NCI-H1694 (cell line): ENCODE measurements at regions not wholly inside any gene's neighbourhood (a gene's known extent, or its start where the extent isn't known, plus 50 kb on each side); places are given as distances from the start of the nearest gene placed in this dataset.
A peak's percentile ranks its signal among the peaks of the same experiment; 100 is the strongest.

Source experiments
- DNase-seq: peaks from one replicate; lab custom pipeline; 2025; lab: John Stamatoyannopoulos, UW

DNA sequence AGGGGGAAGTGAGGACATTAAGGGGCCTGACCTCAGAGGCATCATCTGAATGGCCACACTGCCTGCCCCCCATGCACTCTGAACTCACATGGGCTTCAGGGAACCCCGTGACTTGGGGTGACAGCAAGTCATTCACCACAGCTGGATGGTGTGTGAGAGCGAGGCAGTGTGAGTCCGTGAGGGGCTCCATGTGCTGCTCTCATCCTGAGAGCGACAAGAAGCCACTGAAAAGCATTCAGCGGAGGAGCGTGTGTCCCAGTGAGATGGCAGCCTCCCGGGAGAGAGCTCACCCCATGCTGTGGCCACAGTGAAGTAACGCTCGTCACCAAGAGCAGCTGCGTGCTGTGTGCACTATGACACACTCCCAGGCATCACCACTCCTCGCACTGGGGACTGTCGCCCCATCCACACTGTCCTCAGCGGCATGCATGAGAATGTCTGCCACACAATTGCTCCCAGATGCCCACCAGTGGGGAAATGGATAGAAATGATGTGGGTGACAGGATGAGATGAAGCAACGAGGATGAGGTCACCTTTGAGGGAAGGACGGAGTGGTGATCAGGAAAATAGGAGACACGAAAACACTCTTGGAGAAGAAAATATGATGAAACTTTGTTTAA is 213.0 kb upstream of the RAB6C start:
- no peak for DNase-seq

DNA sequence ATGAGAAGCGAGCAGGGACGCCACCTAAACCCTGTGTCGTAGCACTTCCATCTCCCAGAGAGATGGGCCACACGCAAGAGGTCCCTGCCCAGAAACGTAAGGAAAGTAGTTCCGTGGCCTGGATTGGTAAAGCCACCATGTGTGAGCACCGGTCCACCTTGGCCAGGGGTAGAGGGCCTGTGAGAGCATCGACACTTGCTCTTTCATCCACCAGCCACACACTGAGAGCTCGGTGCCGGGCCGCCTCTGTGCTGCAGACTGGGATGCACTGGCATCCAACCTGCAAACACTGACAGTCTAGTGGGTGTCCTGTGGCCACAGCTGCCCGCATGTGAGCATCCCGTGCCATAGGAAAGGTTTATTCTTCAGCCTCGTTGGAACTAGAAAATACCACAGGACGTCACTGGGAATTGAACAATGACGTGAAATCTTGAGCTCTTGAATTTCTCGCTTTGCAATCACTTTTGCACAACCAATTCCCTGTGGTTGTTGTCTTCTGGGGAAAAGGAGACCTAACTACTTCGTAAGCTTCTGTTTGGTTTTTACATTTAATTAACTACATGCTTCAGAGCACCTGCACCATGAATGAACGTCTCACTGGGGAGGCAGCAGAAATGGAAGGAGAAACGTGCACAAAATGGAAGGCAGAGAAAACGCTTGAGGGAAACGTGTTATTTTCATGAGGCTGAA is 212.0 kb upstream of the RAB6C start:
- no peak for DNase-seq

DNA sequence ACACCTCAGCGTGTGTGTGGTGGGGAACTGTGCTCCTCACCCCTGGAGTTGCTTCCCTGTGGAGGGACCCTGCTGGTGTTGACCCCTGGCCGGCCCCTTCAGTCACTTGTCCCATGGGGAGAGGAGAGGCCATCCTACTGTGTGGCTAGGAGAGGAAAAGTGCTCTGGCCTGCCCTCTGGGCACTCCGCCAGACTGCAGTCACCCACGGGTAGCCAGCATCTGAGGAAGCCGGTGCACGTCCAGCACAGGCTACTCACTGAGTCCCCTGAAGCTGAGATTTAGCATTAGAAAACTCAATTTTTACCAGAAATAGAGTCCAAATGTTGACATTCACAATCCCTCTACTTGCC is 211.5 kb upstream of the RAB6C start:
- no peak for DNase-seq

DNA sequence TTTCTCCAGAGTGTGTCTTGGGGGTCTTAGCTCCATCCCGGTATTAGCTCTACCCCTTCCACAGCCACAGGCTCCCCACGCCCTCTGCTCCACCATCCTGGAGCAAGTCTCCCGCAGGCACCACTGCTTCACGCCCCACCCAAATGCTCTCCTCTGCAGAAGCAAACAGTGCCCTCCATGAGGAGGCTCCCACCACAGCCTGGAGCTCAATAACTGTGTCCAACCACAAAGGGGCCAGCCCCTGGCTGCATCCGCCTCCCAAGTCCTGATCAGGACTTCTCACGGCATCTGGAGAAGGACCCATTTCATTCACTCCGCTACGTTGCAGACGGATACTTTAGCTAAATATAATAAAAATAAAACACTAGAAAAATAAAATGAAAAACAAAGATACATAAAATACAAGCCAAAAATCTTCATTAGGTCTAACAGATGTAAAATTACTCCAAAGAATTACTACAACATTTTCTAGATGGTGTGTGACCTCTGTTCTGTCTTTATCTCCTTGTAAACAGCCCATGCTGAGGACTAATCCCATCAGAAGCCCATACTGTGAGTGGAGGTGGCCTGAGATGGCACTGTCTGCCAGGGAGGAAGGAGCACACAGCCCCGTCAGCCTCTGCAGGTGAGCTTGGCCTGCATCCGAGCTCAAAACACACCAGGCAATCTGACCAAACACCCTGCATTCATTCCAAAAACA is 210.8 kb upstream of the RAB6C start:
- no peak for DNase-seq

DNA sequence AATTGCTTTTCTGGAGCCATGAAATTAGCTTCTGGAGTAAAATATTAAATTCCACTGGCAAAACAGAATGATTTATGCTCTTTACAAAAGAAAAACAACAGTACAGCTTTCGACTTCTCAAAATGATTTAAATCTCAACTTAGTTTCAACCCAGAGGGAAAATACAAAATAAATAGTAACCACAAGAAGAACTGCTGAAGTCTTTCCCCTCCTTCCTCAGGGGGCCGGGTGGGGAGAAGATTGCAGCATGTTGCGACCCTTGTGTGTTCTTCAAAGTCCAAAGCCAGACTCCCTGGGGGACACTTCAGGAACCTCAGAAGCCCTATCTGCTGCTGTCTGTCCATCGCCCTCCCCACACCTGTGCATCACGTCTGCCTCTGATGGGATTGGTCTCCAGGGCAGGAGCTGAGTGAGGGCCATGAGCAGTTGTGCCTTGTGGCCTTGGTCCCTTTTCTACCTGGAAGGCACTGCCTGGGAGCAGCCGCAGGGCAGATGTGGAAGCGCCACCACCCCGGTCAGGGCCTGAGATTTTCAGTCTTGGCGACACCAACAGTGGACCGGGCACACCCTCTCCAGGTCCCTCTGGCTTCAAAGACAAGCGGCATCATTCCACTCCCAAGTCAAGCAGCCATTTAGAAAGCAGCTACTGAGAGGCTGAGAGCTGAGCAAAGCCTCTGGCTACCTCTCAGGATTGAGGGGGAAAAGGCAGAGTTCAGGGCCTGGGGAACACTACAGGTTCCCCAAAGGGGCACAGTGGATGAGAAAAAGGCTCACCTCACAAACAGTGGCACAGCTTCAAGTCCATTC is 210.1 kb upstream of the RAB6C start:
- no peak for DNase-seq

DNA sequence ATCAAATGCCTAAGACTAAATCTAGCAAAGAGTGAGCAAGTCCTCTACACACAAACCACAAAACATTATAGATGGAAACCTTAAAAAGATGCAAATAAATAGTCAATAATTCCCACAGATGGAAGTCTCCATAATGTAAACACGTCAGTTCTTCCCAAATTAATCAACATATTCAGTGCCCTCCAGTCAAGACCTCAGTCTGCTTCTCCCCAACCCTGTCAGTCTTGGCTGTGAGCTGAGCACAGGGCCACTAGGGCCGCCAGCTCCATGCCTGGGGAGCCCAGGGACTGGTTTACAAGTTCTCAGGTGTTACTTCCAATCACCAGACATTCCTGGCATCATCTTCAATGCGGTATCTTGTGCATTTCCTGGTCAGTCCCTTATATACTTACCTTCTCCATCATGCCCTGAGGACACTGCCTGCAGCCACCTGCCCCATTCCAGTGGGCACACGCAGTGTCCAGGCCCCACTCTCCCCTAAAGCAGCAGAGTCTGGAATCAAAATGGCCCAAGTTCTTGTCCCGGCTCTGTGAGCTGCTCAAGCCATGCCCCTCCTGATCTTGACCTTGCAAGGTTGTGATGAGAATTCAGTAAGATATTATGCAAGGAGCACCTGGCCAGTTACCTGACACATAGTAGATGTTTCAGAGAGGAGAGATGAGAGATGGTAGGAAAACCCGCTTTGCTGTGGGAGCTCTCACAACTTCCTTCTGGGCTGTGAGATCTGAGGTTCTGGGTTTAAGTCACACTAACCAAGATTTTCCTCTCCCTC is 207.9 kb upstream of the RAB6C start:
- DNase-seq: no peak

DNA sequence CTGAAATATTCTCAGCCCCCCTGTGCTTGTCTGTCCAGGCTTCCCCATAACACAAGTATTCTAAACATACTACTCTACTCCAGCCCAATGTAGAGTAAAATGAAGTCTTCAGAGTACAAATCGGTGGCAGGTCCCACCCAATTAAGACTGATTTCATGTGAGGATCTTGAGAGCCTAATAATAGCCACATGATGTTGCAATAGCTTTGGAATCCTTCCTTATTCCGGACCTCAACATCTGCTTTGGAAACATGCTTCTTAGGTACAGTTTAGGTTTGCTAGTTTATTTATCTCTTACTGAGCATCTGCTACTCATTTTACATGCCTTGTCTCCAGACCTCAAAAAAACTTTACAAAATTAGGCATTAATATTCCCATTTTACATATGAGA is 207.3 kb upstream of the RAB6C start:
- DNase-seq: no peak

DNA sequence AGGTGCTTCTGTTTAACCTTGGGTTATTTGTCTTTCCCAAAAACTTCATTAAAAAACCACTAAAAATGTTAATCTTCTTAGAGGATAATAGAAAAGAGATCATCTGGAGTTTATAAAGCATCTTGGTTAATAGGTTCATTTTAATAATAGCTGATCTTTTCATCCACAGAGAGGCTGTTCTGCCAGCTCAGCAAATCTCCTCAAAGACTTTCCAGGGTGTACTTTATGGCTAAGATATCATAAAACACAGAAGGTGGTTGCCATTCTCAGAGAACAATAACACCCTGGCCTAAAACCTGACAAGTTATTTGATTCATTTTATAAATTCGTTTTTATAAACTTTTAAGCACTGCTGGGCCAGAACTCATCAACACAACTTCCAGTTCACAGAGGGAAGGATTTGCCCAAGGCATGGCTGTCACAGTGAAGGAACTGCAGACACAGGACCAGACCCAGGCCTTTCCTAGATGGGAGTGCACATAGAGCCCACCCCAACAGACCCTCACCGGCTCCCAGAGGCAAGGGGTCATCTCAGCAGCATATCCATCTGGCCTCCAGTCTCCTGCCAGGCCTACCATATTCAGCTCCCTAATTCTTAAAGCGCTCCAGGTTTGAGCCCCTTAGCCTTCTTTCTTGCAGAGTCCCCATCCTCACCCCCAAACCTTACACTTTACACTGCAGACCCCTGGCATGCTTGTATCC is 203.4 kb upstream of the RAB6C start:
- no peak for DNase-seq

DNA sequence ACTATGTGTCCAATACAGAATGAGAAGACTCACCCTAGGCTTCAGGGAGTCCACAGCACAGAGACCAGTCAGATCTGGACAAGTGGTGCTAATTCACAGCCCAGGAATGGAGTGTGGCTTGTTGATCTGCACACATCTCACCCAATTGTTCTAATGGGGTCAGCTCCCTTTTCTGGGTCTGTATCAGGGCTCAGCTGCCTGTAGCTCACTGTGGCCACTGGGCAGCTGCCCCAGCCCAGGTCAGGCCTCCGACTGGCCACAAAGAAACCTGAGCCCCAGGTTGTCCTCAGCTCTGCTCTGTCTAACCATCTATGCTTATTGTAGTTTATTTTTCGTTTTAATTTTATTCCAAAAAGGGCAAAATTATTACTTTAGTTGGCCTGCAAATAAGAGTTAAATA is 202.3 kb upstream of the RAB6C start:
- DNase-seq: no peak

DNA sequence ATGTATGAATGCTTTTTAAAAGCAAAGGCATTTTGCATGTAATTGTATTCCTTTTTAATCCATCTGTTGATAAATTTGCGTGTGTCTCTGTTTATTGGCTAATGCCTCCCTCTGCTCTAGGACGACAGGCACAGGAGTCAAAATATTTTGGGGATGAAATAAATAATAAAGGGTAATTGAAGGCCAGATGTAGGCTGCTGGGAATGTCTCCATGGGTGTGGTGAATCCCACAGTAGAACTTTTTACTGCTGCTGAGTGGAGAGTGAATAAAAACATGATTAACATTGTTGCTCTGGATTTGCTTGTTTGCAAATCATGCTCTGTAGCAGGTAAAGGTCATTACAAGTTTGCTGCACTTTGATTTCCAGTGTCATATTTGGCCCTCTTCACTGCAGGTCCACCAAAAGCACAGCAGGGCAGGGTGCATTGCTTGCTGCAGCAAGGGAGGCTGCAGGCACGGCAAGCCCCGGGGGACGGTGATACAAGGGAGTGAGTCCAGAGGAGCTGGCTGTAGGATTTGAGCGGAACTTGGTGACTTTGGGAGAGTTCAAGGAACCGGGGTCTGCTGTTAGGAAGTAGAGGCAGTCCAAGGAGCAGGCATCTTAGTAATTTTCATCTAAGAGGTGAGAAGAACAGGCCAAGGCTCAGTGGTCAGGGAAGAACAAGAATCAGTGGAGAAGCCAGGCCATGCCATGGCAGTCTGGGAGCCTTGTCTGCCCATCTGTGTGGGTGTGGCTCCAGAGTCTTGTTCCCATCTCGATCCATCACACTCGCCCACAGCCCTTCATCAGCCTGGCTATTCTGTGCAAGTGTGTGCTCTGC is 201.5 kb upstream of the RAB6C start:
- no peak for DNase-seq

DNA sequence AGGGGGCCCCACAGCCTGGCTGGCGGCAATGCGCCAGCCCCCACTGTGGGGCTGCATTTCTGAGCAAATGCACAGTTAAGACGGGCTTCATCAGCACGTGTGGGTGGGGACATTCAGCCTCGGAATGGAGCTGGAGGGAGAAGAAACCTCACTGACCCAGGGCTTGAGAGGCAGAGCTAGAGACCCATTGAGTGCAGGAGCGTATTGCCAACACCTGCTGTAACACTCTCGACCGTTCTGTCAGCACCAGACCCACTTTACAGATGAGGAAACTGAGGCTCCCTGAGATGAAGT is 200.9 kb upstream of the RAB6C start:
- DNase-seq: no peak

DNA sequence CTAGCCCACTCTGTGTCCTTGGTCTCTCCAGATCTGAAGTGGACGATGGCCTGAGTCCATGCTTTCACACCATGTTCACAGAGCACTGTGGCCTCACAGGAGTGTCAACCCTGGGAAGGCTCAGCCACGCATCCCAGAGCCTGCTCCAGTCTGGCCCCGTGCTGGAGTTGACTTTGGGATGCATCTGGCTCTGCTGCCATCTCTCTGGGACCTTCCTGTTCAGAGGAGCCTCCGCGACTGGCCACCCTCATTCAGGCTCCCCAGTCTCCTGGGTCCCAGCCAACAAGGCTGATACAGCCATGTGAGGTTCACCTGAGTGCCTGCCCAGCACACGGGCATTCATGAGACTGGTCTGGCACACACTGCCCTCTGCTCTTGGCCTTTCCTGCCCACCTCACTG is 199.7 kb upstream of the RAB6C start:
- DNase-seq: no peak

DNA sequence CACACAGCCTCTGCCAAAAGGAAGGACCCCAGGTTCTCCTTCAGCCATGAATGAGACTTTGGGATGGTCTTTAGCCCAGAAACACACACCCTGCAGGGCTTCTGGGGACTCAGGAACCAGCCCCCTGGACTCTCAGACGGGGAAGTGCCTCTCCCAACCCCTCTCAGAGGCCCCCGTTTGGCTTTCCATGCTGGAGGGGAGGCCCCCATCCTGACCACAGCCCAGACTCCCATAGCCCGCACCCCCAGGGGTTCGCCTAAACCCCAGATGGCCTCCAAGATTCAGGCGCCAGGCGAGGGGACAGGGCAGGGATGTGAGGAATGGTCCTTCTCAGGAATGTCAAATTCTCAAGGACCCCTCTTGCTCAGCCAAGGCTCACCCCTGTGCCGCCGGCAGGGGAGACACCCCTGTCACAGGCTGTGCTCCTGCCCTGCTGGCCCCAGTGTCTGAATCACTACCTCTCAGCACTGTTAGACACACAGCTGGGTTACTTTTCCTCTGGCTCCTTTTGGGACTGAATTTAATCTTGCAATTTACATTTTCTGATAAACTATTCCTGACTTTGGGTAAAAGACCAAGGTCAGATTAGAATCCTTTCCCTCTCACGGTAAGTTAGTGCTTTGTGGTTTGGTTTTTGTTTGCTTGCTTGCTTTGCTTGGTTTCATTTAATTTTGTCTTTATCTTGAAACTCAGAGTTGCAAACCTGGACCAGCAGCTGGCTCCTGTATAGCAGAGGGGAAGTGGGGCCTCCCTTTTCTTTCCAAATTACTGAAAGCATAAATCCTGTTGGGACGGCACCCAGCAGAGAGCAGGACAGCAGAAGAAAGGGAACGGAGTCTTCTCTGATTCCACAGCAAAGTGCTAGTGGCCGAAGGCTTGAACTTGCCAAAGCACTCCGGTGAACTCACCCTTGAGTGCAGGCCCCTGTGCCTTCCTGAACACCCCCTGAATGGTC is 198.9 kb upstream of the RAB6C start:
- no peak for DNase-seq

DNA sequence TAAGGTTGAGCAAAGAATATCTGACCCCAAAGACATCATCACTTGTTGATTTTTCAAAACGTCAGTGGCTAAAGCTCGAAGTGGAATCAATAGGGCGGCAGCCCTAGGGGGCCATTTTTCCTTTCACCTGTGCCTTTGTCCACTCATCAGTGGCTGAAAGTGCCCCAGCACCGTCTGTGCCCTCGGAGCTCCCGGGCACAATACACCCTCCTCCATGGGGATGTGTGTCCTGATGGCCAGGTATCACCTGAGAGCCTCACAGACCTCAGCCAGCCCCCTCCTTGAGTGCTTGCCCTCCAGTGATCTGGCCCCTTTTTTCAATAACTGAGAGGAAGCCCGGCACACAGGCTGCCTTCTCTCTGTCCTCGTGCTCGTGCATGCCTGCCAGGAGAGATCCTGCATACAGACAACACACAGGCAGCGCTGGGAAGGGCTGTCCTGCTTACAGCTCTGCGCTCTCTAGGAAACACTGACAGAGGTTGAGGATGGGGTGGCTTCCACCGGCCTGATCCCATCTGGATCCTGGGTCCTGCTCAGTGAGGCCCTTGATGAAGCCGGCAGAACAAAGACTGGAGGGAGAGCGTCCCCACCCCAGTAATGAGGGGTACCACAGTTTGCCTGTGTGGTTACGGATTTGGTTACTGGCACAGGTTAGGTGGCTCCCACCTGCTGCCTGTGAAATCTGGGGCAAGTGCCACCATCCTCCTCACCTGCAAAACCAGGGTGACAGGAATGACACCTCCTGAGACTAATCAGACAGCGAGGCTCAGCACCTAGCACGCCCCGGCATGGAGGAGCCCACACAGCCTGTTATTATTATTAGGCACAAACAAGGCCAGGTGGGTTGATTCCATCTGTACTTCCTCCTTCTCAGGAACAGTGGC is 197.5 kb upstream of the RAB6C start:
- no peak for DNase-seq

DNA sequence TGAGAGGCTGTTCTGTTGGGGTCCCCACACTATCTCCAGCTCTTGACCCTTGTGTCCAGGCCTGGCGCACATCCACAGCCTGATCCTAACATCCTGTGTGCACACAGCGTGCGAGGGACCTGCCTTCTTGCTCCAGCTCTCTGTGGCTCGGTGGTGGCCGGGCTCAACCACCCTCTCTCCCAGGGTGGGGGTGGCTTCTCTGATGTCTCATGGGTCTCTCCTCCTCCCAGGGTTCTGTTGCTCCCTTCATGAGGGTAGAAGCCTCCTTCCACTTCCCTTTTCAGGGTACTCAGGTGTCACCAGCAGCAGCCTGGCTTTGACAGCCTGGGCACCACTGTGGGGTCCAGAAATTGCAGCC is 196.9 kb upstream of the RAB6C start:
- DNase-seq: no peak

DNA sequence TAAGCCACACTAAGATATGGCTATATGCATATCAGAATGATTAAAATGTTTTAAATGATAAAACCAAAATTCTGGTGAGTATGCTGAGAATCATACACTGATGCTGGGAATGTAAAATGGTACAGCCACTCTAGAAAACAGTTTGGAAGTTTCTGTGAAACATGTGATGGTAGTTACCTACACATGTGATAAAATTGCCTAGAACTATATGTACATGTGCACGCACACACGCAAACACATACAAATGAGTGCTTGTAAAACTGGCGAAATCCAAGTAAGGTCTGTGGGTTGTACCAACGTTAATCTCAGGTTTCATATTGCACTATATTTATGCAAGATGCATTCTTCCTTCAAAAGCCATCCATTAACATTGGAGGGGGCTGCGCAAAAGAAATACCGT is 195.0 kb upstream of the RAB6C start:
- no peak for DNase-seq

DNA sequence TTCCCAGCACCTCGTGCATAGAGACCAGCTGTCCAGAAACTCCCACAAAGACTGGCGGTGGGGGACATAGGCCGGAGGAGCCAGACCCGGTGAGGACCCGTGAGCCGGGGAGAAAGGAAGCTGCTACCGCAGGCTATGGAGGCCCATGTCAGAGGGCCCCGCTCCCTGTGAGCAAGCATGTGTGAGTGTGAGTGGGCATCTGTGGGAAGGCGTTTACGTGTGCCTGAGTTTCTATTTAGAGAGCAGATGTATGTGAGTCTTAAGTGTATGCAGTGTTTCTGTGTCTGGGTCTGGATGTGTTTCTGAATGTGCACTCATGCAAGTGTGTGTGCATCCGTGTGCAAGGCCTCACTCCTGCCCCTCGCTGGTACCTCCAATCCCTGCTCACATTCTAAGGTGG is 187.8 kb upstream of the RAB6C start:
- no peak for DNase-seq

DNA sequence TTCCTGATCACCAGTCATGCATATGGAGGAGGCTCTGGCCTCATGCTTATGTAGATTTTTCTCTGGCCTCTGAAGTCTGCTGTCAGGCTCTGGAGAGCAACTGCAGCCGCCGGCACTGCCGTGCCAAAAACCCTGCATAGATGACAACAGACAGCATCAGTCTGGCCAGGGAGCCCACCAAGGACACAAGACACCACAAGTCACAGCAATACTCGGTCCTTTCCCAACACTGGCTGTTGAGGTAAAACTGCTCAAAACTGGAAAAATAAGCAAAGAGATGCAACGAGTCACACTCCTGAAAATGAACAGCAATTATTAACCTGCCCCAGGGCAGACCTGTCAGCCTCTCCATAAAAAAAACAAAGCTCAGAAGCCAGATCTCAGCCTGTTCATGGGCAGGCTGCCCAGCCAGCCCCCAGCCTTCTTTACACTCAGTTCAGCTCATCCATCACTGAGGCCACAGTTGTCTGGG is 186.0 kb upstream of the RAB6C start:
- peak; percentile 50 for DNase-seq

DNA sequence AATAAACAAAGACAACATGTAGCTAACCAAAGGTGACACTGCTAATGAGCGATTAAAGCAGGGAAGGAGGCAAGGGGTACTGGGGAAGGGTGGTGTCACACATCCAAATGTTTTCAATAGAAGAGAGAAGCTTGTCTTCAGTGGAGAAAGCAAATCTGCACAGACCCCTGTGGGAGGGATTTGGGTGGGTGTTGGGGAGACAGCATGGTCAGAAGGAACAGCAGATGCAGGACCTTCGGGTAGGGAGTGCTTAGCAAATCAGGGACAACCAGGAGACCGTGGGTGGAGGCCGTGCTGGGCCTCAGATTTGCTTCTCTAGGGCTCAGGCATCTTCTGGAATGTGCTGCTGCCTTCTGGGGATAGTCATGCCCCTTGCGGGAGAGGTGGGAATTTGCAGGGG is 185.3 kb upstream of the RAB6C start:
- DNase-seq: no peak
